ENCODE measurements at regions not wholly inside any gene's neighbourhood (a gene's known extent, or its start where the extent isn't known, plus 50 kb on each side); places are given as distances from the start of the nearest gene placed in this dataset.
A peak's percentile ranks its signal among the peaks of the same experiment; 100 is the strongest.

DNA sequence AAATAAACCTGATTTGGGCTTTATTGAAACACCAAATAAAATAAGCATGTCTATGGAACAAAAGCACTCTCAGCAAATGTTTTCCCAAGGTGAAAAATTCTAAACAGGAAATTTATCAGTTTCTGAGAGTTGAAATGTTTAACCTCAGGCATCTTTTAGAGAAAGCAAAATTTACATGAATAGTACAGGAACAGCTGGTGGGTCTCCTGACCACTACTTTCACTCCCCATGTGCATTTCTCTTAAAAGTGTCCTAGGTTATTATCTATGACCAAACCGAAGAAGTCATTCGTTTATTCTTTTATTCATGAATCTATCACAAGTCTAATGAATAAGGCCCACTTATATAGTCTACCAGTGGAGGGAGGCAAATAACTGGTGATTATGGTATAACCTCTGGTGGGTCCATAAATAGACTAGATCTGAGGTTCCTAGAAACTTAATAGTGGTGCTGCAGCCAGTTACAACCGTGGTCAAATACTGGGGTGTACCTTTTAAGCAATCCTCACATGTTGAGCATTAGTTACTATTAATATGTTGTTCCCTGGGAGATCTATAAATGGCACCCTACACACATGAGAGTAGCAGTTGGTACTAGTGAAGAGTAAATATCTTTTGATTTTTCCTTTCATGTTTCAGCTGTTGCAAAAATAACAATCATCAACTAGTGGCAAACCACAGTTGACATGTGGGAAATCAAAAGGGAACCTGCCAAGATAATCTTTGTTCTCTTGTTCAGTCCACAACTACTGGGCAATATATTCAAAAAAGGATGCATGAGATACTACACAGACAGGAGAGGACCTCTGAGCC, 169.3 kb upstream of the STAC start:
- DNase-seq, result no peak
- no peaks in the 10 kb centered on the region for H3K9me3 ChIP-seq (ENCODE audit: severe bottlenecking)
- H3K27me3 ChIP-seq (ENCODE audit: insufficient read depth, low read depth, severe bottlenecking), result no peaks in the 10 kb centered on the region
- H3K36me3 ChIP-seq, result no peaks in the 10 kb centered on the region
- TF ChIP-seq, protein P1, sequence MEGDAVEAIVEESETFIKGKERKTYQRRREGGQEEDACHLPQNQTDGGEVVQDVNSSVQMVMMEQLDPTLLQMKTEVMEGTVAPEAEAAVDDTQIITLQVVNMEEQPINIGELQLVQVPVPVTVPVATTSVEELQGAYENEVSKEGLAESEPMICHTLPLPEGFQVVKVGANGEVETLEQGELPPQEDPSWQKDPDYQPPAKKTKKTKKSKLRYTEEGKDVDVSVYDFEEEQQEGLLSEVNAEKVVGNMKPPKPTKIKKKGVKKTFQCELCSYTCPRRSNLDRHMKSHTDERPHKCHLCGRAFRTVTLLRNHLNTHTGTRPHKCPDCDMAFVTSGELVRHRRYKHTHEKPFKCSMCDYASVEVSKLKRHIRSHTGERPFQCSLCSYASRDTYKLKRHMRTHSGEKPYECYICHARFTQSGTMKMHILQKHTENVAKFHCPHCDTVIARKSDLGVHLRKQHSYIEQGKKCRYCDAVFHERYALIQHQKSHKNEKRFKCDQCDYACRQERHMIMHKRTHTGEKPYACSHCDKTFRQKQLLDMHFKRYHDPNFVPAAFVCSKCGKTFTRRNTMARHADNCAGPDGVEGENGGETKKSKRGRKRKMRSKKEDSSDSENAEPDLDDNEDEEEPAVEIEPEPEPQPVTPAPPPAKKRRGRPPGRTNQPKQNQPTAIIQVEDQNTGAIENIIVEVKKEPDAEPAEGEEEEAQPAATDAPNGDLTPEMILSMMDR (IDR thresholded peaks at IDR 0.05; ENCODE audit: low read depth, low read length), result no peak
- no peak overlapping the region for H3K27ac ChIP-seq
- H3K4me3 ChIP-seq (ENCODE audit: low read depth, low read length), result no peak overlapping the region

DNA sequence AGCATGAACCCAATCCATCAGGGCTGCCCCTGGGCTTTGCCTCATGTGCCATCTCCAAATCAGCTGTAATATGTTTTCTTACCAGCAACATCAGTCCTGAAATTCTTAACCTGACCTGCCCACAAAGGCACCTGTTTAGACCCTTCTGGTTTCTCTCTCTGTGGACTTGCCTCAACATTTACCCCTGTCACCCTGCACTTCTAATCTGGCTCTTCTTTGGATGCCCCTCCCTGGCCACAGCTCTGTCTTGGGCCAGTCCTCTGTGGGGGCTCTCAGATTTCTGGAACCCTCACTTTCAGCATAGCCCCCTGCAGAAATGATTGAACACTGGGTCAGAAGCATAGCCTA, 168.7 kb upstream of the STAC start:
- no peak for DNase-seq
- TF ChIP-seq, protein P1 (IDR thresholded peaks at IDR 0.05; ENCODE audit: low read depth, low read length), result no peak
- Histone ChIP-seq H3K4me3 (ENCODE audit: low read depth, low read length) (no peak overlapping the region), H3K27ac (no peak overlapping the region), H3K36me3 (no peaks in the 10 kb centered on the region), H3K9me3 (ENCODE audit: severe bottlenecking) (no peaks in the 10 kb centered on the region), H3K27me3 (ENCODE audit: insufficient read depth, low read depth, severe bottlenecking) (no peaks in the 10 kb centered on the region)

DNA sequence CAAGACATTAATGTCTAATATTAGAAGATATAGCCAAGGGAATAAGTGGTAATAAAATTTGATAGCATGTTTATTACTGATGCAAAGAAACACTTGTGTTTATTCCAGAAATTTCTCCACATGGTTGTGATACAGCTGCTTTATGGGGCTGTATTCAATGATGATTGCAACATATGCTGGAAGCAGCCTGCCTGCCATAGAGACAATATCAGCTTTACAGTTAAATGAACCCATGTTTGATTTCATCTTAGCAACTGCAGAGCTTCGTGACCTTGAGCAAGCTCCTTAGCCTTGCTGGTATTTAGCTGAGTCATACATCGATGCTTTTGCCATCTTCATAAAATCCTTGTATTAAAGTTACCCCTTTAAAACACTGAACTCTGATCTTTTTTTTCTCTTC, 168.1 kb upstream of the STAC start:
- TF ChIP-seq, protein P1 (IDR thresholded peaks at IDR 0.05; ENCODE audit: low read depth, low read length), result no peak
- Histone ChIP-seq H3K36me3 (no peaks in the 10 kb centered on the region), H3K4me3 (ENCODE audit: low read depth, low read length) (no peak overlapping the region), H3K9me3 (ENCODE audit: severe bottlenecking) (no peaks in the 10 kb centered on the region), H3K27me3 (ENCODE audit: insufficient read depth, low read depth, severe bottlenecking) (no peaks in the 10 kb centered on the region), H3K27ac (no peak overlapping the region)
- no peak for DNase-seq

DNA sequence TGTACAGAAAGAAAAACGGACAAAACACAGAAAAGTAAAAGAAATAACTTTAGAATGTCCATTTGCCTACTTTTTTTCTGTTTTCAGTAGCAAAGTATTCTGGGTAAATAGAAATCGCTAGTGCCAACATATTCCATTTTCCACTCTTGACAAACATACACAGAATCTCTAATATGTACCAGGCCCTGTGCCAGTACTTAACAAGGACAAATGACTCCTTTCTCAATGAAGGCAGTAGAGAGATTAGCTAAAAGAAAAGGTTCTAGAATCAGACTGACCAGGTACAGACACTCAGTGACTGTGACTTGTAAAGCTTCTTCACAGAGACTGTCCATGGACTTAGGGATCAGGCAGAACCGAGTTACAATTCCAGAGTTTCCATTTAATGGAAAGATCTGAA, 165.8 kb upstream of the STAC start:
- peak overlapping the region; percentile 61 for H3K27ac ChIP-seq
- DNase-seq, result no peak
- no peaks in the 10 kb centered on the region for H3K36me3 ChIP-seq
- no peaks in the 10 kb centered on the region for H3K27me3 ChIP-seq (ENCODE audit: insufficient read depth, low read depth, severe bottlenecking)
- H3K4me3 ChIP-seq (ENCODE audit: low read depth, low read length), result no peak overlapping the region
- H3K9me3 ChIP-seq (ENCODE audit: severe bottlenecking), result peaks cover 2% of the 10 kb centered on the region
- TF ChIP-seq, protein P1 (IDR thresholded peaks at IDR 0.05; ENCODE audit: low read depth, low read length), result no peak

DNA sequence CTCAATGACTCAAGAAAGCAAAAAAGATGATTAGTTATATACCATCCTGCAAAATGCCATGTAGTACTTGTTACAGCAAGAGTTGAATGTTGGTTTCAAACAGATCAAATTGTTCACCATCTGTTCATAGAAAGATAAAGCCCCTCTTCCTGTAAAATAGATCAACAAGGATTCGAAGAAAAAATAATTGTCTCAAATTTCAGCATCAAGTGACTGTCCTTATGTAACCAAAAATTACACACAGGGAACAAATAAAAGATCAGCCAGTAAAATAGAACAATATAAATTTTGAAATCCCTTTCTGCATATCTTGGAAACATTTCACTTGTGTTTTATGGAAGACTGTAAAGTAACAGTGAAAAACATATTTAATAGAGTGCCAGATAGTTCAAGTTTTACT, 165.1 kb upstream of the STAC start:
- Histone ChIP-seq H3K27ac (peak overlapping the region; percentile 61), H3K27me3 (ENCODE audit: insufficient read depth, low read depth, severe bottlenecking) (no peaks in the 10 kb centered on the region), H3K4me3 (ENCODE audit: low read depth, low read length) (no peak overlapping the region), H3K36me3 (no peaks in the 10 kb centered on the region), H3K9me3 (ENCODE audit: severe bottlenecking) (peaks cover 2% of the 10 kb centered on the region)
- TF ChIP-seq, protein P1 (IDR thresholded peaks at IDR 0.05; ENCODE audit: low read depth, low read length), result no peak
- DNase-seq, result no peak

DNA sequence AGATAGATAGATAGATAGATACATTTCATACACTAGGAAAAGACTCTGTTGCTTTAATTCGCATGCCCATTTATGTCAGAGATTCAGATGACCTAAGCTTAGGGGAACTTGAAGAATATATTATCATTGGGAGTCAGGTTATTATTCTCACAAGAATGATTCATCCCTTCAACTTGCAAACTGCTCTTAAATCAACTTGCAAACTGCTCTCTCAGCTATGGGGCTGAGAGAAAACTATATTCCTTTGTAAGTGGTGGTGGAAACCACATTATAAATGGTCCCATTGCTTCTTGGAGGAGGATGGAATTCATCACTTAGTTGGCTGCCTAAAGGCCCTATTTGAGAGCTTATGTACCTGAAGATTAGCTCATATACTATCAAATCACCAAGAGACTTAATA, 160.9 kb upstream of the STAC start:
- no peak for DNase-seq
- TF ChIP-seq, protein P1 (IDR thresholded peaks at IDR 0.05; ENCODE audit: low read depth, low read length), result no peak
- no peaks in the 10 kb centered on the region for H3K36me3 ChIP-seq
- H3K27me3 ChIP-seq (ENCODE audit: insufficient read depth, low read depth, severe bottlenecking), result no peaks in the 10 kb centered on the region
- no peak overlapping the region for H3K4me3 ChIP-seq (ENCODE audit: low read depth, low read length)
- no peak overlapping the region for H3K27ac ChIP-seq
- peaks cover 2% of the 10 kb centered on the region for H3K9me3 ChIP-seq (ENCODE audit: severe bottlenecking)

All from WERI-Rb-1 (cell line).